ENCODE measurements at regions not wholly inside any gene's neighbourhood (a gene's known extent, or its start where the extent isn't known, plus 50 kb on each side); places are given as distances from the start of the nearest gene placed in this dataset.

GRCh38 chr2:118554616-118555015, 292.8 kb downstream of the EN1 start:
- TF ChIP-seq CTCF (IDR thresholded peaks at IDR 0.05) (no peak), POLR2A (IDR thresholded peaks at IDR 0.05) (no peak)
